ENCODE measurements at regions not wholly inside any gene's neighbourhood (a gene's known extent, or its start where the extent isn't known, plus 50 kb on each side); places are given as distances from the start of the nearest gene placed in this dataset.
"Not testable (repeated sequence)": the region's sequence is repeated elsewhere in the genome, so short reads cannot be mapped to it uniquely, and the experiment has no call there.

GRCh38 chr4:102210806-102211205 lies 134.5 kb downstream of the SLC39A8 start:
- not testable (repeated sequence) for DNase-seq

GRCh38 chr4:102204634-102205033 lies 140.6 kb downstream of the SLC39A8 start:
- not testable (repeated sequence) for DNase-seq

GRCh38 chr4:102196221-102196620 lies 149.1 kb downstream of the SLC39A8 start:
- peak; percentile 83 for DNase-seq

- no peak for DNase-seq
Measured at GRCh38 chr4:102193145-102193544, 152.1 kb downstream of the SLC39A8 start.

GRCh38 chr4:102180046-102180445 lies 165.2 kb downstream of the SLC39A8 start:
- DNase-seq, result peak; percentile 27

- peak; percentile 18 for DNase-seq
Measured at GRCh38 chr4:102174719-102175189, 170.5 kb downstream of the SLC39A8 start.

- DNase-seq, result peak; percentile 5
Measured at GRCh38 chr4:102172341-102172740, 172.9 kb downstream of the SLC39A8 start.

GRCh38 chr4:102170910-102171309 lies 174.4 kb downstream of the SLC39A8 start:
- DNase-seq, result no peak

- DNase-seq, result peak; percentile 97
Measured at GRCh38 chr4:102169345-102169744, 175.9 kb downstream of the SLC39A8 start.

GRCh38 chr4:102168580-102168979 lies 176.7 kb downstream of the SLC39A8 start:
- DNase-seq, result peak; percentile 29

- DNase-seq, result no peak
Measured at GRCh38 chr4:102165584-102165983, 179.7 kb downstream of the SLC39A8 start.

GRCh38 chr4:102163404-102164140 lies 181.7 kb downstream of the SLC39A8 start:
- peak; percentile 93 for DNase-seq

GRCh38 chr4:102157984-102158383 lies 187.3 kb downstream of the SLC39A8 start:
- peak; percentile 2 for DNase-seq

- DNase-seq, result no peak
Measured at GRCh38 chr4:102153391-102153790, 191.9 kb downstream of the SLC39A8 start.

GRCh38 chr4:102151696-102152095 lies 193.6 kb downstream of the SLC39A8 start:
- DNase-seq, result no peak

GRCh38 chr4:102143433-102143832 lies 201.8 kb downstream of the SLC39A8 start:
- peak; percentile 2 for DNase-seq

GRCh38 chr4:102141842-102142241 lies 203.4 kb downstream of the SLC39A8 start:
- DNase-seq, result no peak

GRCh38 chr4:102139932-102140331 lies 205.3 kb downstream of the SLC39A8 start:
- peak; percentile 3 for DNase-seq

- no peak for DNase-seq
Measured at GRCh38 chr4:102139132-102139573, 206.1 kb downstream of the SLC39A8 start.

GRCh38 chr4:102137217-102137616 lies 208.1 kb downstream of the SLC39A8 start:
- no peak for DNase-seq

GRCh38 chr4:102129810-102130209 lies 215.5 kb downstream of the SLC39A8 start:
- no peak for DNase-seq
